Mucosa of descending colon (tissue), 3 donors: ENCODE measurements at regions not wholly inside any gene's neighbourhood (a gene's known extent, or its start where the extent isn't known, plus 50 kb on each side); places are given as distances from the start of the nearest gene placed in this dataset.

Experiments used
- ATAC-seq: fragments of 200-7000 bp; cut with Tn5 transposase; one replicate; pipeline ENCODE4 v1.9.1; 2020; ENCODE audit warnings: mild to moderate bottlenecking, moderate library complexity
- DNase-seq, 3 donors: peaks; one replicate each; pipeline ENCODE4 v3.0.0-alpha.2; 2020
- H3K36me3 ChIP-seq: fragments of 200-600 bp; one replicate; pipeline ENCODE4 v1.8.0; 2021; ENCODE audit warnings: low read depth, mild to moderate bottlenecking
- H3K4me1 ChIP-seq: fragments of 200-600 bp; one replicate; pipeline ENCODE4 v1.8.0; 2021; ENCODE audit warnings: low read depth, mild to moderate bottlenecking
- H3K4me3 ChIP-seq: fragments of 200-600 bp; one replicate; pipeline ENCODE4 v1.8.0; 2021; ENCODE audit warnings: mild to moderate bottlenecking
- H3K9me3 ChIP-seq: fragments of 200-600 bp; one replicate; pipeline ENCODE4 v1.8.0; 2021; ENCODE audit warnings: mild to moderate bottlenecking
- CTCF ChIP-seq: fragments of 200-600 bp; IDR thresholded peaks from one replicate; pipeline ENCODE4 v1.8.0; 2022; ENCODE audit warnings: antibody characterized with exemption, mild to moderate bottlenecking
- intact Hi-C, 2 donors: fragments of 100-400 bp; cut with DNase I in 1 of 2; cut with micrococcal nuclease in 1 of 2; formaldehyde crosslinking; loops; one replicate each; pipeline versions ENCODE4 v1.11.0 to v1.11.1; 2022; cut with DNase I, micrococcal nuclease
- donor health status: DM: no; HTN: no; CAD: no; lungs with moderate emphysema.
- donor health status: DM: no; HTN: no; CAD: no.
- donor health status: DM: no; HTN: yes; CAD: no.

- Histone ChIP-seq H3K4me3 (no peak overlapping the region), H3K36me3 (no peaks in the 10 kb centered on the region), H3K4me1 (peaks cover 6% of the 10 kb centered on the region), H3K9me3 (no peaks in the 10 kb centered on the region)
- intact Hi-C loops: no loop called here
- no peak for DNase-seq
- no peak for TF ChIP-seq CTCF
- no peak for ATAC-seq
These were observed 1640.9 kb upstream of the C9orf72 start for GRCh38 chr9:29214154-29214689.

DNA sequence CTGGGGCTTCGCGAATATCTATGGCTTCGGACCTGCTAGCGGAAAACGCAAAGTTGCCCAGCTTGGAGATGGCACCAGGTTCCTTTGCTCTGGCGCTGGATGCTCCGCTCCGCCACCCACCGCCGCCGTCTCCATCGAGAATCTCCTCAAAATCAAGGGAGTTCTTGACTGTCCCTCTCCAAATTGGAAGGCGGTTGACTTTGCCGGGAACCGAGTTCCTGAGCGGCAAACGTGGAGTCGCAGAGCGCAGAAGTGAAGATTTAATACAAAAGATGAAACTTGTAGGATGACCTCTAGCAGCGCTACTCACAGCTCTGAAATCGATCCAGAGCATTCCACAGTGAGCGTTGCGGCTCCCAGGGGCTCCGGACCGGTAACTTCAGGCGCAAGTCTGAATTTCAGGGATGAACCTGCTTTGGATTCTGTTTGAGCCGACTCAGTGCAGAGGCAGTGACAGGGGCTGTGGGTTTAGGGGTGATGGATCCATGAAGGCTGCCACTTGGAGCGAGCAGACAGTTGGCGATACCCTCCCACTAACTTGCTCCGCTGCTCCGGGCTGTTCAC, 1641.5 kb upstream of the C9orf72 start:
- no peaks in the 10 kb centered on the region for H3K9me3 ChIP-seq
- peaks cover 6% of the 10 kb centered on the region for H3K4me1 ChIP-seq
- intact Hi-C loops: no loop called here
- no peaks in the 10 kb centered on the region for H3K36me3 ChIP-seq
- DNase-seq (no peak), ATAC-seq (no peak)
- no peak for TF ChIP-seq CTCF
- H3K4me3 ChIP-seq: no peak overlapping the region

DNA sequence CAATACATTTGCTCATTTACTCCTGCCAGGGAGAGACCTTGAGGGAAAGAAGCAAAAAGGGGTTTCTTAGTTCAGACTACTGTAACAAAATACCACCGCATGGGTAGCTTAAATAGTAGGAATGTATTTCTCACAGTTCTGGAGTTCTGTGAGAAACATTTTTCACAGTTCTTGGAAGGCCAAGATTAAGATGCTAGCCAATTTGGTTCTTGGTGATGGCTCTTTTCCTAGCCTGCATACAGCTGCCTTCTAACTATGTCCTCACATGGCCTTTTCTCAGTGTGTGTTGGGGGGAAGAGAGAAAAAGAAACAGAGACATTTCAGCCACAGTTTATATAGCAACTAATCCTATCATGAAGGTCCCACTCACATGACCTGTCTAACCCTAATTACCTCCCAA, 1644.7 kb upstream of the C9orf72 start:
- intact Hi-C loops: no loop called here
- Histone ChIP-seq H3K36me3 (no peaks in the 10 kb centered on the region), H3K4me3 (no peak overlapping the region), H3K4me1 (no peaks in the 10 kb centered on the region), H3K9me3 (no peaks in the 10 kb centered on the region)
- TF ChIP-seq CTCF: no peak
- no peak for ATAC-seq
- no peak for DNase-seq

GRCh38 chr9:29220596-29221251, 1647.4 kb upstream of the C9orf72 start:
- no peak for ATAC-seq
- no peak for TF ChIP-seq CTCF
- intact Hi-C loops: no loop called here
- H3K9me3 ChIP-seq: no peaks in the 10 kb centered on the region
- no peak overlapping the region for H3K4me3 ChIP-seq
- no peaks in the 10 kb centered on the region for H3K4me1 ChIP-seq
- no peaks in the 10 kb centered on the region for H3K36me3 ChIP-seq
- DNase-seq: no peak

- no peak for DNase-seq
- ATAC-seq: no peak
- no peak for TF ChIP-seq CTCF
- Histone ChIP-seq H3K36me3 (no peaks in the 10 kb centered on the region), H3K4me1 (no peaks in the 10 kb centered on the region), H3K9me3 (no peaks in the 10 kb centered on the region), H3K4me3 (no peak overlapping the region)
- intact Hi-C loops: no loop called here
These were observed 1655.3 kb upstream of the C9orf72 start for GRCh38 chr9:29228558-29228957.
